ENCODE measurements at regions not wholly inside any gene's neighbourhood (a gene's known extent, or its start where the extent isn't known, plus 50 kb on each side); places are given as distances from the start of the nearest gene placed in this dataset.

GRCh38 chr6:15734118-15734897, 71.5 kb upstream of the DTNBP1 start:
- TF ChIP-seq, protein P1, sequence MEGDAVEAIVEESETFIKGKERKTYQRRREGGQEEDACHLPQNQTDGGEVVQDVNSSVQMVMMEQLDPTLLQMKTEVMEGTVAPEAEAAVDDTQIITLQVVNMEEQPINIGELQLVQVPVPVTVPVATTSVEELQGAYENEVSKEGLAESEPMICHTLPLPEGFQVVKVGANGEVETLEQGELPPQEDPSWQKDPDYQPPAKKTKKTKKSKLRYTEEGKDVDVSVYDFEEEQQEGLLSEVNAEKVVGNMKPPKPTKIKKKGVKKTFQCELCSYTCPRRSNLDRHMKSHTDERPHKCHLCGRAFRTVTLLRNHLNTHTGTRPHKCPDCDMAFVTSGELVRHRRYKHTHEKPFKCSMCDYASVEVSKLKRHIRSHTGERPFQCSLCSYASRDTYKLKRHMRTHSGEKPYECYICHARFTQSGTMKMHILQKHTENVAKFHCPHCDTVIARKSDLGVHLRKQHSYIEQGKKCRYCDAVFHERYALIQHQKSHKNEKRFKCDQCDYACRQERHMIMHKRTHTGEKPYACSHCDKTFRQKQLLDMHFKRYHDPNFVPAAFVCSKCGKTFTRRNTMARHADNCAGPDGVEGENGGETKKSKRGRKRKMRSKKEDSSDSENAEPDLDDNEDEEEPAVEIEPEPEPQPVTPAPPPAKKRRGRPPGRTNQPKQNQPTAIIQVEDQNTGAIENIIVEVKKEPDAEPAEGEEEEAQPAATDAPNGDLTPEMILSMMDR (IDR thresholded peaks at IDR 0.05): no peak
- TF ChIP-seq POLR2A (IDR thresholded peaks at IDR 0.05): no peak

All from right lobe of liver (tissue), 4 donors.